B cell (primary cell): ENCODE measurements at regions not wholly inside any gene's neighbourhood (a gene's known extent, or its start where the extent isn't known, plus 50 kb on each side); places are given as distances from the start of the nearest gene placed in this dataset.

Experiments used
- CTCF ChIP-seq: fragments of 200-600 bp; IDR thresholded peaks from one replicate; pipeline ENCODE4 v1.8.0; 2022; ENCODE audit warnings: antibody characterized with exemption, mild to moderate bottlenecking
- EZH2 ChIP-seq: IDR thresholded peaks from 2 replicates; pipeline ENCODE4 v1.6.1; 2012; ENCODE audit warnings: borderline replicate concordance, low read depth, mild to moderate bottlenecking, moderate library complexity, low read length; ENCODE audit not compliant: insufficient read depth, poor library complexity, severe bottlenecking

- no peak for TF ChIP-seq CTCF
- no peak for TF ChIP-seq EZH2
Observed at GRCh38 chr15:29393443-29393842, 123.8 kb upstream of the NSMCE3 start.
